ENCODE measurements at regions not wholly inside any gene's neighbourhood (a gene's known extent, or its start where the extent isn't known, plus 50 kb on each side); places are given as distances from the start of the nearest gene placed in this dataset.

- POLR2A ChIA-PET: no interaction called here
- FAIRE-seq: no peak
- no peak for DNase-seq (ENCODE audit: extremely low read depth in 1 of 4, low spot score in 3 of 4)
- Histone ChIP-seq H3K9ac (ENCODE audit: insufficient read depth in 1 of 2, low read depth in 2 of 2, low read length in 2 of 2) (no peak overlapping the region), H3K36me3 (ENCODE audit: control insufficient read depth, insufficient read depth, low read length) (no peaks in the 10 kb centered on the region), H4K20me1 (replicated peaks; ENCODE audit: control insufficient read depth, insufficient read depth, low read length) (no peaks in the 10 kb centered on the region), H3K4me3 (no peak overlapping the region), H3K9me1 (ENCODE audit: control insufficient read depth, insufficient read depth, low read length) (no peaks in the 10 kb centered on the region), H3K79me2 (ENCODE audit: control insufficient read depth, insufficient read depth, low read length) (no peaks in the 10 kb centered on the region), H3K27ac (ENCODE audit: extremely low read depth, low read depth, low read length) (no peak overlapping the region), H2AFZ (ENCODE audit: low read depth, low read length) (no peak overlapping the region), H3K27me3 (ENCODE audit: control insufficient read depth in 2 of 2, insufficient read depth in 2 of 2, low read length in 2 of 2) (no peaks in the 10 kb centered on the region), H3K4me1 (replicated peaks in 1 of 2; ENCODE audit: control insufficient read depth in 2 of 2, insufficient read depth in 2 of 2, low read length in 2 of 2) (no peaks in the 10 kb centered on the region), H3K4me2 (ENCODE audit: insufficient read depth, low read length) (no peak overlapping the region), H3K9me3 (replicated peaks; ENCODE audit: control insufficient read depth, insufficient read depth, low read depth, low read length) (no peaks in the 10 kb centered on the region)
- 0% methylated on average over 3 of the region's 3 CpGs for WGBS (ENCODE audit: insufficient coverage, low coverage, missing lambda C conversion rate)
- in situ Hi-C loops (cut with MboI): no loop called here
- CTCF ChIA-PET (ENCODE audit: low intra/inter-chr PET ratio): no interaction called here
- no peak for TF ChIP-seq ZNF224 (CRISPR knock-in tag; IDR thresholded peaks at IDR 0.05)
- TF ChIP-seq MCM7 (IDR thresholded peaks at IDR 0.05): no peak
- no peak for TF ChIP-seq TAL1 (IDR thresholded peaks at IDR 0.05)
- TF ChIP-seq TAF15 (IDR thresholded peaks at IDR 0.05; ENCODE audit: low read depth, low read length): no peak
- no peak for TF ChIP-seq MEF2D (tag; conservative IDR thresholded peaks at IDR 0.05; ENCODE audit: low read depth)
- no peak for TF ChIP-seq EP400 (IDR thresholded peaks at IDR 0.05)
- TF ChIP-seq SREBF2 (CRISPR knock-in tag; IDR thresholded peaks at IDR 0.05): no peak
- no peak for TF ChIP-seq KDM5B (IDR thresholded peaks at IDR 0.05; ENCODE audit: insufficient replicate concordance, low read depth, low read length)
- TF ChIP-seq ZFP1 (CRISPR knock-in tag; IDR thresholded peaks at IDR 0.05): no peak
- no peak for TF ChIP-seq ZNF140 (CRISPR knock-in tag; IDR thresholded peaks at IDR 0.05)
- no peak for TF ChIP-seq ZNF785 (CRISPR knock-in tag; IDR thresholded peaks at IDR 0.05)
- no peak for TF ChIP-seq ZSCAN29 (IDR thresholded peaks at IDR 0.05)
- no peak for TF ChIP-seq PHF20 (IDR thresholded peaks at IDR 0.05; ENCODE audit: partially characterized antibody)
- TF ChIP-seq NR4A1 (CRISPR knock-in tag; IDR thresholded peaks at IDR 0.05): no peak
- no peak for TF ChIP-seq NR4A1 (tag; IDR thresholded peaks at IDR 0.05)
- no peak for ATAC-seq
- intact Hi-C loops (cut with micrococcal nuclease): no loop called here
- no TSS peak for BruUV-seq (replicated peaks)
These were observed 260.1 kb downstream of the BTBD3 start for GRCh38 chr20:12177657-12178293.
